ENCODE measurements at regions not wholly inside any gene's neighbourhood (a gene's known extent, or its start where the extent isn't known, plus 50 kb on each side); places are given as distances from the start of the nearest gene placed in this dataset.

- ATAC-seq: no peak
- no peak for TF ChIP-seq CSDC2 (CRISPR knock-in tag; IDR thresholded peaks at IDR 0.05)
- TF ChIP-seq SNAI2 (CRISPR knock-in tag; IDR thresholded peaks at IDR 0.05): no peak
- TF ChIP-seq, protein P1, sequence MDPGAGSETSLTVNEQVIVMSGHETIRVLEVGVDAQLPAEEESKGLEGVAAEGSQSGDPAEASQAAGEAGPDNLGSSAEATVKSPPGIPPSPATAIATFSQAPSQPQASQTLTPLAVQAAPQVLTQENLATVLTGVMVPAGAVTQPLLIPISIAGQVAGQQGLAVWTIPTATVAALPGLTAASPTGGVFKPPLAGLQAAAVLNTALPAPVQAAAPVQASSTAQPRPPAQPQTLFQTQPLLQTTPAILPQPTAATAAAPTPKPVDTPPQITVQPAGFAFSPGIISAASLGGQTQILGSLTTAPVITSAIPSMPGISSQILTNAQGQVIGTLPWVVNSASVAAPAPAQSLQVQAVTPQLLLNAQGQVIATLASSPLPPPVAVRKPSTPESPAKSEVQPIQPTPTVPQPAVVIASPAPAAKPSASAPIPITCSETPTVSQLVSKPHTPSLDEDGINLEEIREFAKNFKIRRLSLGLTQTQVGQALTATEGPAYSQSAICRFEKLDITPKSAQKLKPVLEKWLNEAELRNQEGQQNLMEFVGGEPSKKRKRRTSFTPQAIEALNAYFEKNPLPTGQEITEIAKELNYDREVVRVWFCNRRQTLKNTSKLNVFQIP (CRISPR knock-in tag; IDR thresholded peaks at IDR 0.05; ENCODE audit: borderline replicate concordance, low read depth): no peak
- TF ChIP-seq, protein P2, sequence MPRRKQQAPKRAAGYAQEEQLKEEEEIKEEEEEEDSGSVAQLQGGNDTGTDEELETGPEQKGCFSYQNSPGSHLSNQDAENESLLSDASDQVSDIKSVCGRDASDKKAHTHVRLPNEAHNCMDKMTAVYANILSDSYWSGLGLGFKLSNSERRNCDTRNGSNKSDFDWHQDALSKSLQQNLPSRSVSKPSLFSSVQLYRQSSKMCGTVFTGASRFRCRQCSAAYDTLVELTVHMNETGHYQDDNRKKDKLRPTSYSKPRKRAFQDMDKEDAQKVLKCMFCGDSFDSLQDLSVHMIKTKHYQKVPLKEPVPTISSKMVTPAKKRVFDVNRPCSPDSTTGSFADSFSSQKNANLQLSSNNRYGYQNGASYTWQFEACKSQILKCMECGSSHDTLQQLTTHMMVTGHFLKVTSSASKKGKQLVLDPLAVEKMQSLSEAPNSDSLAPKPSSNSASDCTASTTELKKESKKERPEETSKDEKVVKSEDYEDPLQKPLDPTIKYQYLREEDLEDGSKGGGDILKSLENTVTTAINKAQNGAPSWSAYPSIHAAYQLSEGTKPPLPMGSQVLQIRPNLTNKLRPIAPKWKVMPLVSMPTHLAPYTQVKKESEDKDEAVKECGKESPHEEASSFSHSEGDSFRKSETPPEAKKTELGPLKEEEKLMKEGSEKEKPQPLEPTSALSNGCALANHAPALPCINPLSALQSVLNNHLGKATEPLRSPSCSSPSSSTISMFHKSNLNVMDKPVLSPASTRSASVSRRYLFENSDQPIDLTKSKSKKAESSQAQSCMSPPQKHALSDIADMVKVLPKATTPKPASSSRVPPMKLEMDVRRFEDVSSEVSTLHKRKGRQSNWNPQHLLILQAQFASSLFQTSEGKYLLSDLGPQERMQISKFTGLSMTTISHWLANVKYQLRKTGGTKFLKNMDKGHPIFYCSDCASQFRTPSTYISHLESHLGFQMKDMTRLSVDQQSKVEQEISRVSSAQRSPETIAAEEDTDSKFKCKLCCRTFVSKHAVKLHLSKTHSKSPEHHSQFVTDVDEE (CRISPR knock-in tag; IDR thresholded peaks at IDR 0.05): no peak
- TF ChIP-seq, protein P3, sequence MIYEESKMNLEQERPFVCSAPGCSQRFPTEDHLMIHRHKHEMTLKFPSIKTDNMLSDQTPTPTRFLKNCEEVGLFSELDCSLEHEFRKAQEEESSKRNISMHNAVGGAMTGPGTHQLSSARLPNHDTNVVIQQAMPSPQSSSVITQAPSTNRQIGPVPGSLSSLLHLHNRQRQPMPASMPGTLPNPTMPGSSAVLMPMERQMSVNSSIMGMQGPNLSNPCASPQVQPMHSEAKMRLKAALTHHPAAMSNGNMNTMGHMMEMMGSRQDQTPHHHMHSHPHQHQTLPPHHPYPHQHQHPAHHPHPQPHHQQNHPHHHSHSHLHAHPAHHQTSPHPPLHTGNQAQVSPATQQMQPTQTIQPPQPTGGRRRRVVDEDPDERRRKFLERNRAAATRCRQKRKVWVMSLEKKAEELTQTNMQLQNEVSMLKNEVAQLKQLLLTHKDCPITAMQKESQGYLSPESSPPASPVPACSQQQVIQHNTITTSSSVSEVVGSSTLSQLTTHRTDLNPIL (CRISPR knock-in tag; IDR thresholded peaks at IDR 0.05; ENCODE audit: low read depth): no peak
- TF ChIP-seq ZNF70 (CRISPR knock-in tag; IDR thresholded peaks at IDR 0.05): no peak
- TF ChIP-seq PPARA (CRISPR knock-in tag; IDR thresholded peaks at IDR 0.05; ENCODE audit: borderline replicate concordance): no peak
- TF ChIP-seq RARB (CRISPR knock-in tag; IDR thresholded peaks at IDR 0.05): no peak
Measured at GRCh38 chr11:95517453-95517852, 272.1 kb downstream of the FAM76B start.

- ATAC-seq: no peak
- TF ChIP-seq ZC3H10 (CRISPR knock-in tag; IDR thresholded peaks at IDR 0.05) (no peak), ZNF565 (CRISPR knock-in tag; conservative IDR thresholded peaks at IDR 0.05; ENCODE audit: low read depth) (no peak), BACH2 (CRISPR knock-in tag; IDR thresholded peaks at IDR 0.05; ENCODE audit: borderline replicate concordance) (no peak), ZFP30 (CRISPR knock-in tag; IDR thresholded peaks at IDR 0.05) (no peak), ZNF70 (CRISPR knock-in tag; IDR thresholded peaks at IDR 0.05) (no peak), ARNTL (CRISPR knock-in tag; IDR thresholded peaks at IDR 0.05; ENCODE audit: borderline replicate concordance, low read depth) (no peak), CSDC2 (CRISPR knock-in tag; IDR thresholded peaks at IDR 0.05) (no peak), RARB (CRISPR knock-in tag; IDR thresholded peaks at IDR 0.05) (no peak), TOX (CRISPR knock-in tag; IDR thresholded peaks at IDR 0.05; ENCODE audit: borderline replicate concordance) (no peak), ISL1 (CRISPR knock-in tag; IDR thresholded peaks at IDR 0.05) (no peak), SNAI2 (CRISPR knock-in tag; IDR thresholded peaks at IDR 0.05) (no peak), ZFP3 (CRISPR knock-in tag; IDR thresholded peaks at IDR 0.05) (no peak), OSR1 (CRISPR knock-in tag; IDR thresholded peaks at IDR 0.05) (no peak), PPARA (CRISPR knock-in tag; IDR thresholded peaks at IDR 0.05; ENCODE audit: borderline replicate concordance) (no peak), ZNF8 (CRISPR knock-in tag; IDR thresholded peaks at IDR 0.05) (no peak), ESRRG (CRISPR knock-in tag; IDR thresholded peaks at IDR 0.05) (no peak)
- TF ChIP-seq, protein P3 (CRISPR knock-in tag; IDR thresholded peaks at IDR 0.05; ENCODE audit: low read depth): no peak
- TF ChIP-seq, protein P2 (CRISPR knock-in tag; IDR thresholded peaks at IDR 0.05): no peak
- TF ChIP-seq, protein P4, sequence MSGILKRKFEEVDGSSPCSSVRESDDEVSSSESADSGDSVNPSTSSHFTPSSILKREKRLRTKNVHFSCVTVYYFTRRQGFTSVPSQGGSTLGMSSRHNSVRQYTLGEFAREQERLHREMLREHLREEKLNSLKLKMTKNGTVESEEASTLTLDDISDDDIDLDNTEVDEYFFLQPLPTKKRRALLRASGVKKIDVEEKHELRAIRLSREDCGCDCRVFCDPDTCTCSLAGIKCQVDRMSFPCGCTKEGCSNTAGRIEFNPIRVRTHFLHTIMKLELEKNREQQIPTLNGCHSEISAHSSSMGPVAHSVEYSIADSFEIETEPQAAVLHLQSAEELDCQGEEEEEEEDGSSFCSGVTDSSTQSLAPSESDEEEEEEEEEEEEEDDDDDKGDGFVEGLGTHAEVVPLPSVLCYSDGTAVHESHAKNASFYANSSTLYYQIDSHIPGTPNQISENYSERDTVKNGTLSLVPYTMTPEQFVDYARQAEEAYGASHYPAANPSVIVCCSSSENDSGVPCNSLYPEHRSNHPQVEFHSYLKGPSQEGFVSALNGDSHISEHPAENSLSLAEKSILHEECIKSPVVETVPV (CRISPR knock-in tag; IDR thresholded peaks at IDR 0.05): no peak
Measured at GRCh38 chr11:95516786-95517185, 272.8 kb downstream of the FAM76B start.

Data from SK-N-SH treated with all-trans-retinoic acid at 6 μM for 48 hours (cell line).